B cell (primary cell): ENCODE measurements at regions not wholly inside any gene's neighbourhood (a gene's known extent, or its start where the extent isn't known, plus 50 kb on each side); places are given as distances from the start of the nearest gene placed in this dataset.

Source experiments
- ATAC-seq: fragments of 200-7000 bp; cut with Tn5 transposase; one replicate; pipeline ENCODE4 v1.10.0; 2021; ENCODE audit warnings: low read depth, mild to moderate bottlenecking, moderate number of reproducible peaks, moderate library complexity
- CTCF ChIA-PET: fragments of 350-600 bp; sonication (Branson Sonifier 250); formaldehyde crosslinking; loops from one replicate; lab custom pipeline; 2021; ENCODE audit warnings: antibody characterized with exemption, inconsistent platforms; lab: Charles Lee
- POLR2A ChIA-PET: fragments of 350-600 bp; sonication (Branson Sonifier 250); formaldehyde crosslinking; loops from one replicate; lab custom pipeline; 2021; ENCODE audit warnings: antibody characterized with exemption; lab: Charles Lee
- DNase-seq: peaks from one replicate; pipeline ENCODE4 v3.0.0; 2013
- H2AFZ ChIP-seq: 2 replicates; pipeline ENCODE4 v1.6.1; 2012; ENCODE audit warnings: mild to moderate bottlenecking, low read depth, low read length; ENCODE audit not compliant: insufficient read depth, poor library complexity, severe bottlenecking
- H3K27ac ChIP-seq, 2 donors: 1 replicate in 1 of 2; 2 replicates in 1 of 2; pipeline ENCODE4 v1.5.1; 2012 to 2013; ENCODE audit warnings: low read length in 2 of 2, mild to moderate bottlenecking in 2 of 2, moderate library complexity in 1 of 2
- H3K27me3 ChIP-seq, 4 experiments: fragments of 200-600 bp in 1 of 4; sonication (generic) in 1 of 4; replicated peaks in 1 of 4; 1 replicate in 2 of 4; 2 replicates in 2 of 4; pipeline versions ENCODE4 v1.6.1 to v1.7.0; 2013 to 2016; ENCODE audit warnings: low read length in 3 of 4, mild to moderate bottlenecking in 2 of 4, mixed read lengths in 1 of 4, moderate library complexity in 1 of 4; ENCODE audit not compliant: insufficient read depth in 4 of 4, control insufficient read depth in 3 of 4; ENCODE audit errors: control extremely low read depth in 1 of 4
- H3K36me3 ChIP-seq, 2 experiments: replicated peaks in 1 of 2; 1 replicate in 1 of 2; 2 replicates in 1 of 2; pipeline versions ENCODE4 v1.6.1 to v1.7.1; 2013; ENCODE audit warnings: low read length in 1 of 2; ENCODE audit not compliant: insufficient read depth in 2 of 2, control insufficient read depth in 1 of 2; ENCODE audit errors: control extremely low read depth in 1 of 2, extremely low read depth in 1 of 2
- H3K4me1 ChIP-seq, 2 donors: fragments of 200-600 bp in 1 of 2; sonication (generic) in 1 of 2; 1 replicate in 1 of 2; 2 replicates in 1 of 2; pipeline versions ENCODE4 v1.5.1 to v1.6.1; 2013 to 2017; ENCODE audit warnings: low read length in 2 of 2; ENCODE audit not compliant: control insufficient read depth in 2 of 2, insufficient read depth in 2 of 2
- H3K4me2 ChIP-seq: replicated peaks from 2 replicates; pipeline ENCODE3; 2012; ENCODE audit warnings: mild to moderate bottlenecking, low read depth, low read length; ENCODE audit not compliant: poor library complexity, severe bottlenecking
- H3K4me3 ChIP-seq, 5 experiments: fragments of 200-600 bp in 1 of 5; sonication (generic) in 1 of 5; 1 replicate in 3 of 5; 2 replicates in 2 of 5; pipeline versions ENCODE4 v1.5.1 to v1.7.0; 2011 to 2016; ENCODE audit warnings: low read length in 4 of 5, mild to moderate bottlenecking in 4 of 5, low read depth in 2 of 5, control low read depth in 1 of 5, moderate library complexity in 1 of 5; ENCODE audit not compliant: insufficient read depth in 1 of 5; ENCODE audit errors: control extremely low read depth in 1 of 5, extremely low read depth in 1 of 5
- H3K79me2 ChIP-seq: fragments of 200-600 bp; sonication (generic); one replicate; pipeline ENCODE4 v1.6.0; 2016; ENCODE audit warnings: low read length; ENCODE audit not compliant: control insufficient read depth, insufficient read depth
- H3K9ac ChIP-seq: fragments of 200-600 bp; sonication (generic); 2 replicates; pipeline ENCODE4 v1.6.1; 2017; ENCODE audit warnings: mild to moderate bottlenecking, low read length, moderate library complexity
- H3K9me3 ChIP-seq, 3 donors: one replicate each; pipeline versions ENCODE4 v1.6.1 to v1.7.1; 2013; ENCODE audit warnings: low read length in 2 of 3; ENCODE audit not compliant: control insufficient read depth in 2 of 3, insufficient read depth in 1 of 3; ENCODE audit errors: control extremely low read depth in 1 of 3
- H4K20me1 ChIP-seq: 2 replicates; pipeline ENCODE4 v1.6.0; 2012; ENCODE audit warnings: mild to moderate bottlenecking, low read length; ENCODE audit not compliant: insufficient read depth, control insufficient read depth, poor library complexity, severe bottlenecking
- H3K27ac Mint-ChIP-seq: one replicate; pipeline ENCODE4 v1.8.0; 2021; ENCODE audit warnings: mixed read lengths
- H3K27me3 Mint-ChIP-seq: one replicate; pipeline ENCODE4 v1.8.0; 2021; ENCODE audit warnings: mixed read lengths
- H3K4me1 Mint-ChIP-seq: one replicate; pipeline ENCODE4 v1.8.0; 2021; ENCODE audit warnings: mixed read lengths
- H3K4me3 Mint-ChIP-seq: one replicate; pipeline ENCODE4 v1.8.0; 2021; ENCODE audit warnings: mixed read lengths
- H3K9me3 Mint-ChIP-seq: one replicate; pipeline ENCODE4 v1.8.0; 2022; ENCODE audit warnings: mixed read lengths; ENCODE audit not compliant: insufficient read depth
- EZH2 ChIP-seq: IDR thresholded peaks from 2 replicates; pipeline ENCODE4 v1.6.1; 2012; ENCODE audit warnings: borderline replicate concordance, low read depth, mild to moderate bottlenecking, moderate library complexity, low read length; ENCODE audit not compliant: insufficient read depth, poor library complexity, severe bottlenecking
- WGBS: methylation state at CpG from one replicate; pipeline ENCODE4 v1.1.5; 2013; ENCODE audit warnings: missing lambda C conversion rate; ENCODE audit not compliant: insufficient coverage; 5-methylcytosine and 5-hydroxymethylcytosine counted together
- intact Hi-C: fragments of 100-400 bp; cut with micrococcal nuclease; formaldehyde crosslinking; loops from one replicate; pipeline ENCODE4 v1.10.0; 2022
- TF ChIP-seq, protein P1 (sequence below): fragments of 200-600 bp; IDR thresholded peaks from one replicate; pipeline ENCODE4 v1.8.0; 2022; ENCODE audit warnings: antibody characterized with exemption, mild to moderate bottlenecking

DNA sequence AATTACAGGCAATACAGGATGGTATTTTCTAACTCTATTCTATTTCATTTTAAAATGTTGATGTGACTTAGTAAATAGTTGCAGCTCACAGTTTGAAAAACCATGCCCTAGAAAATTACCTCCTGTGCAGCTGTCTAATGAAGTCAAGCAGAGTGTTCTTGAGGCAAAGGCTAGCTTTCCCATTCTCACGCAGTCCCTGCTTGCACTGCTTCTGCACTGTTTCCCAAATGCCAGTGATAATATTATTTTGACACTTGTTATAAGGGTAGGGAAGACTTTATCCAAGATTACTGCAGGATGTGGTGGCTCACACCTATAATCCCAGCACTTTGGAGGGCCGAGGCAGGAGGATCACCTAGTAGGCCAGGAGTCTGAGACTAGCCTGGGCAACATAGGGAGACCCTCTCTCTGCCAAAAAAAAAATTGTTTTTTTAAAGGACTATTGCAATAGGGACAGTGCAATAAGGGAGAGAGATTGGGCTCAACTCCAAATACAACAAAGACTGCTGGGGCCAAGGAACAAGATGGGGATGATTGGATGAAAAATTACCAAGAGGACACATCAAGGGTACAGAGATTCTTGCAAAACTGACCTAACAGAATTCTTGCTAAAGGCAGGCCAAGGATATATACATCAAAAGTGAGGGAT is 196.1 kb downstream of the LY86 start:
- Histone ChIP-seq H3K4me3 (no peak overlapping the region), H3K27me3 (peaks cover 0 to 11% (median 3%) of the 10 kb centered on the region in 4 experiments), H3K4me2 (no peak overlapping the region), H3K79me2 (no peaks in the 10 kb centered on the region), H3K4me1 (no peaks in the 10 kb centered on the region), H4K20me1 (no peaks in the 10 kb centered on the region), H3K9me3 (no peaks in the 10 kb centered on the region), H3K27ac (no peak overlapping the region), H3K36me3 (no peaks in the 10 kb centered on the region), H2AFZ (no peak overlapping the region), H3K9ac (no peak overlapping the region)
- Mint-ChIP-seq H3K27me3 (peaks cover 11% of the 10 kb centered on the region), H3K9me3 (no peaks in the 10 kb centered on the region), H3K27ac (no peak overlapping the region), H3K4me1 (no peaks in the 10 kb centered on the region), H3K4me3 (no peak overlapping the region)
- ChIA-PET POLR2A (no interaction called here), CTCF (no interaction called here)
- no peak for TF ChIP-seq EZH2
- TF ChIP-seq, protein P1, sequence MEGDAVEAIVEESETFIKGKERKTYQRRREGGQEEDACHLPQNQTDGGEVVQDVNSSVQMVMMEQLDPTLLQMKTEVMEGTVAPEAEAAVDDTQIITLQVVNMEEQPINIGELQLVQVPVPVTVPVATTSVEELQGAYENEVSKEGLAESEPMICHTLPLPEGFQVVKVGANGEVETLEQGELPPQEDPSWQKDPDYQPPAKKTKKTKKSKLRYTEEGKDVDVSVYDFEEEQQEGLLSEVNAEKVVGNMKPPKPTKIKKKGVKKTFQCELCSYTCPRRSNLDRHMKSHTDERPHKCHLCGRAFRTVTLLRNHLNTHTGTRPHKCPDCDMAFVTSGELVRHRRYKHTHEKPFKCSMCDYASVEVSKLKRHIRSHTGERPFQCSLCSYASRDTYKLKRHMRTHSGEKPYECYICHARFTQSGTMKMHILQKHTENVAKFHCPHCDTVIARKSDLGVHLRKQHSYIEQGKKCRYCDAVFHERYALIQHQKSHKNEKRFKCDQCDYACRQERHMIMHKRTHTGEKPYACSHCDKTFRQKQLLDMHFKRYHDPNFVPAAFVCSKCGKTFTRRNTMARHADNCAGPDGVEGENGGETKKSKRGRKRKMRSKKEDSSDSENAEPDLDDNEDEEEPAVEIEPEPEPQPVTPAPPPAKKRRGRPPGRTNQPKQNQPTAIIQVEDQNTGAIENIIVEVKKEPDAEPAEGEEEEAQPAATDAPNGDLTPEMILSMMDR = no peak
- intact Hi-C loops = no loop called here
- ATAC-seq (no peak), DNase-seq (no peak)
- WGBS = no CpG with 5 or more reads among the region's 2 CpGs

DNA sequence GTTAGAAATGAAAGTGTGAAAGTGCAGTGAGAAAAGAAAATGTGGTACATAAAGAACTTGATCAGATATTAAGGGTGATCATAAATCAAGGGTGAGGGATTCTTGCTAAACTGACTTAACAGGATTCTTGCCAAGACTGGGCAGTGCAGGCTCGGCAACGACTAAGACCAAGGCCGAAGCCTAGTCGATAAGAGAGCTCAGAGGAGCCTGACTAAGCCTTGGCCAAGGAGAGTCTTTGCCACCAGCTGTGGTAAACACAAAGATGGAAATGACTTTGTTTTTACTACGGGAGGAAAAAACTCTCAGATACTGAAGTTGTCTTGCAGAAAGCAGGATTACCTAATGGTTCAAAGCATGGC is 196.6 kb downstream of the LY86 start:
- TF ChIP-seq, protein P1 = no peak
- TF ChIP-seq EZH2 = no peak
- Histone ChIP-seq H3K27me3 (peaks cover 0 to 9% (median 2%) of the 10 kb centered on the region in 4 experiments), H3K27ac (no peak overlapping the region), H3K4me3 (no peak overlapping the region), H3K4me1 (no peaks in the 10 kb centered on the region), H2AFZ (no peak overlapping the region), H4K20me1 (no peaks in the 10 kb centered on the region), H3K4me2 (no peak overlapping the region), H3K79me2 (no peaks in the 10 kb centered on the region), H3K9me3 (no peaks in the 10 kb centered on the region), H3K9ac (no peak overlapping the region), H3K36me3 (no peaks in the 10 kb centered on the region)
- ChIA-PET CTCF (no interaction called here), POLR2A (no interaction called here)
- H3K27ac Mint-ChIP-seq = no peak overlapping the region
- peaks cover 6% of the 10 kb centered on the region for H3K27me3 Mint-ChIP-seq
- WGBS = 93% methylated on average over 4 of the region's 5 CpGs
- DNase-seq (no peak), ATAC-seq (no peak)
- H3K9me3 Mint-ChIP-seq = no peaks in the 10 kb centered on the region
- intact Hi-C loops = no loop called here
- no peak overlapping the region for H3K4me3 Mint-ChIP-seq
- H3K4me1 Mint-ChIP-seq = no peaks in the 10 kb centered on the region
